Endothelial cell (in vitro differentiated cells): ENCODE measurements at regions not wholly inside any gene's neighbourhood (a gene's known extent, or its start where the extent isn't known, plus 50 kb on each side); places are given as distances from the start of the nearest gene placed in this dataset.

Source experiments
- DNase-seq: peaks from one replicate; pipeline ENCODE4 v3.0.0; 2021; ENCODE audit warnings: low spot score
- H3K27ac Mint-ChIP-seq: one replicate; pipeline ENCODE4 v1.8.0; 2021; ENCODE audit warnings: mixed read lengths, inconsistent platforms; ENCODE audit not compliant: unreplicated experiment
- H3K27me3 Mint-ChIP-seq: one replicate; pipeline ENCODE4 v1.8.0; 2021; ENCODE audit warnings: mild to moderate bottlenecking, moderate library complexity, mixed read lengths, inconsistent platforms; ENCODE audit not compliant: unreplicated experiment
- H3K36me3 Mint-ChIP-seq: one replicate; pipeline ENCODE4 v1.8.0; 2021; ENCODE audit warnings: mild to moderate bottlenecking, low read depth, mixed read lengths, inconsistent platforms; ENCODE audit not compliant: unreplicated experiment
- H3K4me1 Mint-ChIP-seq: one replicate; pipeline ENCODE4 v1.8.0; 2021; ENCODE audit warnings: mild to moderate bottlenecking, mixed read lengths, inconsistent platforms; ENCODE audit not compliant: unreplicated experiment
- H3K4me3 Mint-ChIP-seq: one replicate; pipeline ENCODE4 v1.8.0; 2021; ENCODE audit warnings: mild to moderate bottlenecking, mixed read lengths, inconsistent platforms; ENCODE audit not compliant: unreplicated experiment
- H3K9me3 Mint-ChIP-seq: one replicate; pipeline ENCODE4 v1.8.0; 2021; ENCODE audit warnings: mixed read lengths, inconsistent platforms; ENCODE audit not compliant: unreplicated experiment
- CTCF ChIP-seq: fragments of 200-600 bp; sonication (generic); IDR thresholded peaks from one replicate; pipeline ENCODE4 v1.5.0; 2021; ENCODE audit warnings: antibody characterized with exemption; ENCODE audit not compliant: unreplicated experiment

GRCh38 chr2:53174539-53174938 is 593.1 kb upstream of the CHAC2 start:
- Mint-ChIP-seq H3K36me3 (no peaks in the 10 kb centered on the region), H3K27ac (no peak overlapping the region), H3K27me3 (no peaks in the 10 kb centered on the region), H3K9me3 (no peaks in the 10 kb centered on the region), H3K4me1 (peaks cover 15% of the 10 kb centered on the region), H3K4me3 (no peak overlapping the region)
- no peak for TF ChIP-seq CTCF
- DNase-seq = no peak

GRCh38 chr2:53173698-53174455 is 593.7 kb upstream of the CHAC2 start:
- Mint-ChIP-seq H3K9me3 (no peaks in the 10 kb centered on the region), H3K27ac (no peak overlapping the region), H3K27me3 (no peaks in the 10 kb centered on the region), H3K4me1 (peaks cover 15% of the 10 kb centered on the region), H3K36me3 (no peaks in the 10 kb centered on the region), H3K4me3 (no peak overlapping the region)
- no peak for DNase-seq
- TF ChIP-seq CTCF = no peak

- DNase-seq = no peak
- Mint-ChIP-seq H3K9me3 (no peaks in the 10 kb centered on the region), H3K27me3 (no peaks in the 10 kb centered on the region), H3K27ac (no peak overlapping the region), H3K4me3 (no peak overlapping the region), H3K4me1 (peaks cover 15% of the 10 kb centered on the region), H3K36me3 (no peaks in the 10 kb centered on the region)
- no peak for TF ChIP-seq CTCF
Measured at GRCh38 chr2:53173091-53173490, 594.5 kb upstream of the CHAC2 start.

GRCh38 chr2:53170466-53170865 is 597.1 kb upstream of the CHAC2 start:
- Mint-ChIP-seq H3K36me3 (no peaks in the 10 kb centered on the region), H3K9me3 (no peaks in the 10 kb centered on the region), H3K27ac (no peak overlapping the region), H3K4me1 (peaks cover 15% of the 10 kb centered on the region), H3K27me3 (no peaks in the 10 kb centered on the region), H3K4me3 (no peak overlapping the region)
- TF ChIP-seq CTCF = no peak
- DNase-seq = no peak

- H3K4me3 Mint-ChIP-seq = no peak overlapping the region
- H3K27ac Mint-ChIP-seq = no peak overlapping the region
- H3K4me1 Mint-ChIP-seq = no peaks in the 10 kb centered on the region
- DNase-seq = no peak
- H3K27me3 Mint-ChIP-seq = peaks cover 3% of the 10 kb centered on the region
- no peaks in the 10 kb centered on the region for H3K36me3 Mint-ChIP-seq
- no peaks in the 10 kb centered on the region for H3K9me3 Mint-ChIP-seq
- TF ChIP-seq CTCF = no peak
Measured at GRCh38 chr2:53167227-53167626, 600.4 kb upstream of the CHAC2 start.
